DND-41 (cell line): ENCODE measurements at regions not wholly inside any gene's neighbourhood (a gene's known extent, or its start where the extent isn't known, plus 50 kb on each side); places are given as distances from the start of the nearest gene placed in this dataset.

Experiments
- EZH2 ChIP-seq: IDR thresholded peaks from 3 replicates; pipeline ENCODE4 v1.6.1; 2012; ENCODE audit warnings: borderline replicate concordance, low read depth, mild to moderate bottlenecking, moderate library complexity, low read length, inconsistent platforms; ENCODE audit not compliant: severe bottlenecking
- TF ChIP-seq, protein P1 (sequence below): IDR thresholded peaks from 2 replicates; pipeline ENCODE4 v1.5.1; 2012; ENCODE audit warnings: borderline replicate concordance, low read length, moderate library complexity, mild to moderate bottlenecking; ENCODE audit not compliant: poor library complexity, severe bottlenecking; ENCODE audit errors: extremely low read depth

DNA sequence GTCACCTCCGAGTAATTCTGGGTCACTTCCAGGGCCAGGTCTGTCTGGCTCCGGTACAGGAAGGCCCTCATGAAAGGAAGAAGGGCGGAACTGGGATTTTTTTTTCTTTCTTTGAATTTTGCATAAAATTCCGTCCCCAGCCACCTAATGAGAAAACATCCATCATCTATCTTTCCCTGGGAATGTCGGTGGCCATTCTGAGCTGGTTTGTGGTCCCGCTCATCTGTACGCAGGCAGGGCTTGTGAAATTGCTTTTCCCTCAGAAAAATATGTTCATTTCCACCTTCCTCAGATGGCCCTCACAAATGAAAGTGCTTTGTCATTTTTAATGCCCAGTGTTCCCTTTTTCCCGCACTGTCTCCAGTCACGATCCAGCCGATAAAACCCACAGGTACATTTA is 353.0 kb upstream of the ZFHX3 start:
- TF ChIP-seq, protein P1, sequence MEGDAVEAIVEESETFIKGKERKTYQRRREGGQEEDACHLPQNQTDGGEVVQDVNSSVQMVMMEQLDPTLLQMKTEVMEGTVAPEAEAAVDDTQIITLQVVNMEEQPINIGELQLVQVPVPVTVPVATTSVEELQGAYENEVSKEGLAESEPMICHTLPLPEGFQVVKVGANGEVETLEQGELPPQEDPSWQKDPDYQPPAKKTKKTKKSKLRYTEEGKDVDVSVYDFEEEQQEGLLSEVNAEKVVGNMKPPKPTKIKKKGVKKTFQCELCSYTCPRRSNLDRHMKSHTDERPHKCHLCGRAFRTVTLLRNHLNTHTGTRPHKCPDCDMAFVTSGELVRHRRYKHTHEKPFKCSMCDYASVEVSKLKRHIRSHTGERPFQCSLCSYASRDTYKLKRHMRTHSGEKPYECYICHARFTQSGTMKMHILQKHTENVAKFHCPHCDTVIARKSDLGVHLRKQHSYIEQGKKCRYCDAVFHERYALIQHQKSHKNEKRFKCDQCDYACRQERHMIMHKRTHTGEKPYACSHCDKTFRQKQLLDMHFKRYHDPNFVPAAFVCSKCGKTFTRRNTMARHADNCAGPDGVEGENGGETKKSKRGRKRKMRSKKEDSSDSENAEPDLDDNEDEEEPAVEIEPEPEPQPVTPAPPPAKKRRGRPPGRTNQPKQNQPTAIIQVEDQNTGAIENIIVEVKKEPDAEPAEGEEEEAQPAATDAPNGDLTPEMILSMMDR = no peak
- TF ChIP-seq EZH2 = no peak
